ENCODE measurements at regions not wholly inside any gene's neighbourhood (a gene's known extent, or its start where the extent isn't known, plus 50 kb on each side); places are given as distances from the start of the nearest gene placed in this dataset.

GRCh38 chr7:130843703-130844102, 109.7 kb upstream of the KLF14 start:
- no peak overlapping the region for H2AK5ac ChIP-seq (ENCODE audit: low read length)
- H3K9ac ChIP-seq (ENCODE audit: low read length): no peak overlapping the region
- no peak overlapping the region for H3K18ac ChIP-seq (ENCODE audit: low read length)
- no peak overlapping the region for H4K12ac ChIP-seq (ENCODE audit: low read depth, low read length)
- H3K9me3 ChIP-seq (ENCODE audit: insufficient read depth, low read depth, low read length): peaks cover 2% of the 10 kb centered on the region
- H3K4ac ChIP-seq (ENCODE audit: low read depth, low read length): no peak overlapping the region
- no peak overlapping the region for H2BK12ac ChIP-seq (ENCODE audit: low read length)
- H3K4me3 ChIP-seq (ENCODE audit: low read depth, low read length): no peak overlapping the region
- no peaks in the 10 kb centered on the region for H3K36me3 ChIP-seq (ENCODE audit: control insufficient read depth in 1 of 2, insufficient read depth in 2 of 2, low read length in 2 of 2)
- no peaks in the 10 kb centered on the region for H3K79me1 ChIP-seq (ENCODE audit: low read length)
- no peak overlapping the region for H4K8ac ChIP-seq (ENCODE audit: low read depth, low read length)
- no peak overlapping the region for H4K91ac ChIP-seq (ENCODE audit: low read depth, low read length)
- H3K4me1 ChIP-seq (ENCODE audit: control insufficient read depth in 1 of 2, insufficient read depth in 2 of 2, low read length in 2 of 2): no peaks in the 10 kb centered on the region
- no CpG with 5 or more reads among the region's 11 CpGs for WGBS (ENCODE audit: extremely low coverage, insufficient coverage, insufficient read length)
- no peaks in the 10 kb centered on the region for H3K27me3 ChIP-seq (ENCODE audit: insufficient read depth, low read length)
- no peaks in the 10 kb centered on the region for H3K79me2 ChIP-seq (ENCODE audit: control insufficient read depth, insufficient read depth, low read length, poor library complexity)
- no peak overlapping the region for H3K4me2 ChIP-seq (ENCODE audit: low read length)
- no peak overlapping the region for H2BK5ac ChIP-seq (ENCODE audit: low read depth, low read length, poor library complexity)
- no peak for DNase-seq
- H2BK120ac ChIP-seq (ENCODE audit: insufficient read depth, low read length, poor library complexity): no peak overlapping the region
- H3K14ac ChIP-seq (ENCODE audit: low read length): no peak overlapping the region
- H3K27ac ChIP-seq (ENCODE audit: low read depth, low read length): no peak overlapping the region
- no peak overlapping the region for H2AFZ ChIP-seq (ENCODE audit: insufficient read depth, low read length, poor library complexity)
- H3K23ac ChIP-seq (ENCODE audit: low read length): no peak overlapping the region

- Histone ChIP-seq H3K4me3 (ENCODE audit: low read depth, low read length) (no peak overlapping the region), H3K79me2 (ENCODE audit: control insufficient read depth, insufficient read depth, low read length, poor library complexity) (no peaks in the 10 kb centered on the region), H3K14ac (ENCODE audit: low read length) (no peak overlapping the region), H3K18ac (ENCODE audit: low read length) (no peak overlapping the region), H4K91ac (ENCODE audit: low read depth, low read length) (no peak overlapping the region), H2BK12ac (ENCODE audit: low read length) (no peak overlapping the region), H3K23ac (ENCODE audit: low read length) (no peak overlapping the region), H3K9ac (ENCODE audit: low read length) (no peak overlapping the region), H3K4ac (ENCODE audit: low read depth, low read length) (no peak overlapping the region), H4K8ac (ENCODE audit: low read depth, low read length) (no peak overlapping the region), H3K79me1 (ENCODE audit: low read length) (no peaks in the 10 kb centered on the region), H3K9me3 (ENCODE audit: insufficient read depth, low read depth, low read length) (peaks cover 2% of the 10 kb centered on the region), H3K36me3 (ENCODE audit: control insufficient read depth in 1 of 2, insufficient read depth in 2 of 2, low read length in 2 of 2) (no peaks in the 10 kb centered on the region), H2AFZ (ENCODE audit: insufficient read depth, low read length, poor library complexity) (no peak overlapping the region), H4K12ac (ENCODE audit: low read depth, low read length) (no peak overlapping the region), H2BK5ac (ENCODE audit: low read depth, low read length, poor library complexity) (no peak overlapping the region), H3K27ac (ENCODE audit: low read depth, low read length) (no peak overlapping the region), H3K4me2 (ENCODE audit: low read length) (no peak overlapping the region), H2BK120ac (ENCODE audit: insufficient read depth, low read length, poor library complexity) (no peak overlapping the region), H2AK5ac (ENCODE audit: low read length) (no peak overlapping the region), H3K4me1 (ENCODE audit: control insufficient read depth in 1 of 2, insufficient read depth in 2 of 2, low read length in 2 of 2) (no peaks in the 10 kb centered on the region), H3K27me3 (ENCODE audit: insufficient read depth, low read length) (no peaks in the 10 kb centered on the region)
- DNase-seq: no peak
- no CpG with 5 or more reads among the region's 11 CpGs for WGBS (ENCODE audit: extremely low coverage, insufficient coverage, insufficient read length)
Measured at GRCh38 chr7:130844811-130845580, 111.0 kb upstream of the KLF14 start.

GRCh38 chr7:130845581-130846085, 111.6 kb upstream of the KLF14 start:
- Histone ChIP-seq H2AK5ac (ENCODE audit: low read length) (no peak overlapping the region), H3K4me3 (ENCODE audit: low read depth, low read length) (no peak overlapping the region), H3K36me3 (ENCODE audit: control insufficient read depth in 1 of 2, insufficient read depth in 2 of 2, low read length in 2 of 2) (no peaks in the 10 kb centered on the region), H2AFZ (ENCODE audit: insufficient read depth, low read length, poor library complexity) (no peak overlapping the region), H2BK5ac (ENCODE audit: low read depth, low read length, poor library complexity) (no peak overlapping the region), H3K27ac (ENCODE audit: low read depth, low read length) (no peak overlapping the region), H3K27me3 (ENCODE audit: insufficient read depth, low read length) (no peaks in the 10 kb centered on the region), H4K12ac (ENCODE audit: low read depth, low read length) (no peak overlapping the region), H3K79me2 (ENCODE audit: control insufficient read depth, insufficient read depth, low read length, poor library complexity) (no peaks in the 10 kb centered on the region), H3K4me2 (ENCODE audit: low read length) (no peak overlapping the region), H3K18ac (ENCODE audit: low read length) (no peak overlapping the region), H3K9ac (ENCODE audit: low read length) (no peak overlapping the region), H3K4me1 (ENCODE audit: control insufficient read depth in 1 of 2, insufficient read depth in 2 of 2, low read length in 2 of 2) (no peaks in the 10 kb centered on the region), H3K4ac (ENCODE audit: low read depth, low read length) (no peak overlapping the region), H4K8ac (ENCODE audit: low read depth, low read length) (no peak overlapping the region), H3K79me1 (ENCODE audit: low read length) (no peaks in the 10 kb centered on the region), H3K14ac (ENCODE audit: low read length) (no peak overlapping the region), H3K9me3 (ENCODE audit: insufficient read depth, low read depth, low read length) (peaks cover 2% of the 10 kb centered on the region), H2BK120ac (ENCODE audit: insufficient read depth, low read length, poor library complexity) (no peak overlapping the region), H4K91ac (ENCODE audit: low read depth, low read length) (no peak overlapping the region), H2BK12ac (ENCODE audit: low read length) (no peak overlapping the region), H3K23ac (ENCODE audit: low read length) (no peak overlapping the region)
- WGBS (ENCODE audit: extremely low coverage, insufficient coverage, insufficient read length): no CpG with 5 or more reads among the region's 11 CpGs
- peak; percentile 21 to 56 for DNase-seq

GRCh38 chr7:130849604-130850003, 115.6 kb upstream of the KLF14 start:
- WGBS (ENCODE audit: extremely low coverage, insufficient coverage, insufficient read length): no CpG with 5 or more reads among the region's 2 CpGs
- no peak overlapping the region for H4K12ac ChIP-seq (ENCODE audit: low read depth, low read length)
- H3K4me2 ChIP-seq (ENCODE audit: low read length): no peak overlapping the region
- H3K27me3 ChIP-seq (ENCODE audit: insufficient read depth, low read length): no peaks in the 10 kb centered on the region
- H4K8ac ChIP-seq (ENCODE audit: low read depth, low read length): no peak overlapping the region
- no peak overlapping the region for H3K14ac ChIP-seq (ENCODE audit: low read length)
- no peak overlapping the region for H4K91ac ChIP-seq (ENCODE audit: low read depth, low read length)
- H2AFZ ChIP-seq (ENCODE audit: insufficient read depth, low read length, poor library complexity): no peak overlapping the region
- H2BK12ac ChIP-seq (ENCODE audit: low read length): no peak overlapping the region
- no peak for DNase-seq
- no peak overlapping the region for H3K4ac ChIP-seq (ENCODE audit: low read depth, low read length)
- H3K79me1 ChIP-seq (ENCODE audit: low read length): no peaks in the 10 kb centered on the region
- H3K9ac ChIP-seq (ENCODE audit: low read length): no peak overlapping the region
- no peaks in the 10 kb centered on the region for H3K36me3 ChIP-seq (ENCODE audit: control insufficient read depth in 1 of 2, insufficient read depth in 2 of 2, low read length in 2 of 2)
- no peak overlapping the region for H3K27ac ChIP-seq (ENCODE audit: low read depth, low read length)
- no peak overlapping the region for H3K23ac ChIP-seq (ENCODE audit: low read length)
- H2BK120ac ChIP-seq (ENCODE audit: insufficient read depth, low read length, poor library complexity): no peak overlapping the region
- no peak overlapping the region for H2BK5ac ChIP-seq (ENCODE audit: low read depth, low read length, poor library complexity)
- no peaks in the 10 kb centered on the region for H3K9me3 ChIP-seq (ENCODE audit: insufficient read depth, low read depth, low read length)
- no peak overlapping the region for H2AK5ac ChIP-seq (ENCODE audit: low read length)
- no peaks in the 10 kb centered on the region for H3K79me2 ChIP-seq (ENCODE audit: control insufficient read depth, insufficient read depth, low read length, poor library complexity)
- H3K4me3 ChIP-seq (ENCODE audit: low read depth, low read length): no peak overlapping the region
- H3K18ac ChIP-seq (ENCODE audit: low read length): no peak overlapping the region
- H3K4me1 ChIP-seq (ENCODE audit: control insufficient read depth in 1 of 2, insufficient read depth in 2 of 2, low read length in 2 of 2): peaks cover 0 to 3% of the 10 kb centered on the region in 2 experiments

Measured in trophoblast cell (in vitro differentiated cells and primary cell).